Stimulated activated CD8-positive, alpha-beta memory T cell treated with anti-CD3 and anti-CD28 coated beads, Interleukin-7, amount 100 ng/mL, for 48 hours (primary cell): ENCODE measurements at regions not wholly inside any gene's neighbourhood (a gene's known extent, or its start where the extent isn't known, plus 50 kb on each side); places are given as distances from the start of the nearest gene placed in this dataset.
"Not testable (repeated sequence)": the region's sequence is repeated elsewhere in the genome, so short reads cannot be mapped to it uniquely, and the experiment has no call there.

ENCODE experiments used
- DNase-seq, 2 donors: peaks; one replicate each; pipeline ENCODE4 v3.0.0-alpha.2; 2020; ENCODE audit warnings: low read depth in 1 of 2; ENCODE audit errors: extremely low read depth in 1 of 2

DNA sequence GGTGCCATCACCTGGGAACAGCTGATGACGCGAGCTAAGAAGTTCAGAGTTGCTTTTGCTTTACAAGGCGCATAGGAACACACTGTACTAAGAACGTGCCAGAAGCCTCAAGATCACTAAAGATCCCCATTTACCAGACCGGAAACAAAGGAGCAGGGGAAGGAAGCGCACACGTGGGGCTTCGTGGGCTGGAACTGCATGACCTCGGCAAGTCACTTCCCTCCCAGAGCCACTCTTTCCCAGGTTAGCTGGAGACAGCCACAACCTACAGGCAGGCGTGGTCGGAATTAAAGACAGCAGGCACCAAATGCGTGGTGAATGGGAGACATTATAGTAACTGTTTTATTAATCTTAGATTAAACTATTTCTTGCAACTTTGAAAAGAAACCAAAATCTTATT, 154.9 kb upstream of the IQSEC1 start:
- DNase-seq, result not testable (repeated sequence)

DNA sequence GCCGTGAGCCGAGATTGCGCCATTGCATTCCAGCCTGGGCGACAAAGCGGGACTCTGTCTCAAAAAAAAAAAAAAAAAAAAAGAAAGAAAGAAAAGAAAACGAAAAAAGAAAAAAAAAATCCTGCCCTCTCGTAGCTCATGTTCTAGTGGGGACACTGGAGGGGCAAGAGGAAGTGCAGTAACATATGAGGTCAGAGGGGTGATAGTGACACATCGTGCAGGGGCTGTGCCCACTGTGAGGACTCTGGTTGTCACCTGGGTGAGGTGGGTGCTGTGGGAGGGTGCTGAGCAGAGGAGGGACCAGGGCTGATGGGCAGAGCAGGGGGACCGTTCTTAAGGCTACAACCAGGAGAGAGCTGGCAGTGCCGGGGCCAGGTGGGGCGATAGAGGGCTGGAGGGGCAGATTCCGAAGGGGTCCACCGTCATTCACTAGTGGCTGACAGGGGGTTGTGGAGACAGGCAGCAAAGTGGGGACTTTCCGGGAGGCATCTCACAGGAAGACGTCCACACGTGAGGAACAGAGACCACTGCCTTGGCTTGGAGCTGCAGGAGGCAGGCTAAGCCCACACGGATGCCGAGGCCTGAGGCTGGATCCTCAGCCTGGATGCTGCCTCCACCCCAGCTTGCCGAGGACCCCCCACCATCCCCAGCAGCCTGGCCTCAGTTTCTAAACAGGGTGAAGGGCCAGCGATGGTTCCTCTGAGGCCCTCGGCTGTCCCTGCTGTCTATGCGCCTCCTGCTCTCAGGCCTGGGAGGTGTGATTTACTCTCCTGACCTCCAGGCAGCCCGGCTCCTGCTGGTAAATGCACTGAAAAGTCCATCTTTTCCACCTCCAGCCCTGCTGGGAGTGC, 154.3 kb upstream of the IQSEC1 start:
- DNase-seq, result no peak

DNA sequence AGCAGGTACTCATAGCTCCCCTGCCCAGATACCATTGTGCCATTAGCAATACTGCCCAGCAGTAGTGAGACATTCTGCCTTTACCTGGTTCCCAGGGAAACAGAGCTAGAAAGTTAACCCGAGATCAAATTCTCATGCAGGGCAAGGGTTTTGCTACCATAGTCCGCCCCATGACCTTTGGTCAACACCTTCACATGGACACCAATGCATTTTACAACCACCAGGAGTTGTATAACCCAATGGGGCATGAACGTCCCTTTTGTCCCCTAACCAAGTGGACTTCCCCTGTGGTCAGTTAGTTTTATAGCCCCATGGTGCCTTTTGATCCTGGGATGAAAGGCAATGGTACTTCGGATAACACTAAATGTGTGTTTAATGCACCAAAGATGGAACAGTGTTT, 151.7 kb upstream of the IQSEC1 start:
- DNase-seq, result no peak

DNA sequence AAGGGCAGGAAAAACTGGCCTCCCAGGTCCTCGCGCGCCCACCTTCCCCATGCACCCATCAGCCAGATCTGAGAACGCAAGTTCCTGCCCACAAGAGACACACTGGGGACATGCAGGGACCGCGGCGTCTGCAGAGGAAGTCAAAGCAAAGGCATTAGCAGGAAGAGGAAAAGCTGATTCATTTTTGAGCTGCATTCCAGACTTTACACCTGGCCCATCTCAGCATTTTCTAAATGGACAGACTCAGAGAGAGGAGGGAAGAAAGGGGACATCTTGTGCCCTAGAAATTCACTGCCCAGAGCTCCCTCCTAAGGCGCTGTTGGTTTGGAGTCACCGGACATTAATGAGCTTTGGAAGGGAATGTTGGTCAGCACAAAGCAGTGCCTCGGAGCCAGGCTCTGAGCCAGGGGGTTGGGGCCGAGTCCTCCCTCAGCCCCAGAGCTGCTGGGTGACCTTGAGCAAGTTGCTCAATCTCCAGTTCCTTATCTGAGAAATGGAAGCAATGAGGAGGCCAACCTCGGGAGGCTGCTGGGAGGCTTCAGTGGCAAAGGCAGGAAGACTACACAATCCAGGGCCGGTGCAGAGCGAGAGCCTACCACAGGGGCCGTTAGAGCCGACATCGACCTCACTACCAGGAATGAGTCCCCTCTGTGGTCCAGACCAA, 150.5 kb upstream of the IQSEC1 start:
- DNase-seq, result no peak

DNA sequence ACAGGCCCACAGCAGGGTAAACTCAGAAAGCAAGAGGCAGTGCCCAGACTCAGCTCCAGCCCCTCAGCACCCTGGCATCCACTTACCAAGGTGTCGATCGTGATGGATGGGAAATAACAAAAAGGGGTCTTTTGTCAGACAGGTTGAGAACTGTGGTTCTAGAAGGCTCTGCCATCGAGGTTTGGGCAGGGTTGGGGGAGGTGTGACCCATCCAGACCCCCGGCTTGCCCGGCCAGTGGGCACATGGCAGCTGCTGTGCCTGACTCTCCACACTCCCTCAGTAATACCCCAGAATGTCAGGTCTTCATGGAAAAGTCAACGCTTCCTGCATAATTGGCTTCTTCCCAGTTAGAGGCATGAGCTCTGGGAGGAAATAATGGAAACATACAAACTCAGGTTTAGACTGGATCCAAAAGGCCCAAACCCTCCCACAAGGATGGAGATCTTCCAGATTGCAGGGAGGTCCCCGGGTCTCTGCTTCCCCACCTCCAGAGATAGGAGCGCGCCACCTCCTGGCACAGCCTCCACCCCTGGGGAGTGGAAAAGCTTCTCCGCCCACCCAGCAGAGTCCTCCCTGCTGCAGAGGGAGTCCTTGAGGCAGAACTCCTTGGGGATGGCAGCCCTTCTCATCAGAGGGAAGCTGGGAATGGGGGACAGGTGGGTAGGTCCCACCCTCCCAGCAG, 149.8 kb upstream of the IQSEC1 start:
- no peak for DNase-seq

DNA sequence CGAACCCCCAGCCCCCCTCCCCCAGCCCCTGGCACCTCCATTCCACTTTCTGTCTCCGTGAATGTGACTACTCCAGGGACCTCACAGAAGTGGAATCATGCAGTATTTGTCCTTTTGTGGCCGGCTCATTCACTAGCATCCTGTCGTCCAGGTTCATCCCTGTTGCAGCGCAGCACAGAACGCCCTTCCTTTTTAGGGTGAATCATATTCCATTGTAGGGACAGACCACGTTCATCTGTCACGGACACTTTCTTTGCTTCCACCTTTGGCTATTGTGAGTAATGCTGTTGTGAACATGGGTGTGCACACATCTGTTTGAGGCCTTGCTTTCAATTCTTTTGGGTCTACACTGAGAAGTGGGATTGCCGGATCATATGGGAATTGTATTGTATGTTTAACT, 148.9 kb upstream of the IQSEC1 start:
- DNase-seq, result no peak

DNA sequence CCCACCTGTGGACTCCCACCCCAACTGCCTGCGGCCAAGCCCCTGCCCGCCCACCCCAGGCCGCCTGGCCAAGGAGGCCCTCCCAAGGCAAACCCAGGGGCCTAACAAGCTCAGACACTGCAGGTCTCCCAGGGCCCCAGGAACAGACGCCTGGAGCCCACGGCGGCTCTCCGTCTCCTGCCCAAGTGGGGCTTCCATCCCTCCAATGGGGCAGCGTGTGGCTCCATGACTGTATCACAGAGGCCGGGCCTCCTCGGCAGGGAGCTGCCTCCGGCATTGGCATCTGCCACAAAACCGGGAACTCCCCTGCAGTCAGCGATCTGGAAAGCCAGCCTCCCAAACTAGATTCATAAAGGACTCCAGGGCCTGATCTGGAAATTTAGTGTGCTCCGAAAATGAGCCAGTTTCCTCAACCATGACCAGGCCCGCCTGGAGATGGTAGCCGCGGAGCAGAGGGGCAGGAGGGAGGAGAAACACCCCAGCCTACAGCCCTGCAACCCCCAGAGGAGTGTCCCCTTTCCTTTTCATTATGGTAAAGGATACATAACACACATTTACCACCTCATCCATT, 148.3 kb upstream of the IQSEC1 start:
- DNase-seq, result no peak

DNA sequence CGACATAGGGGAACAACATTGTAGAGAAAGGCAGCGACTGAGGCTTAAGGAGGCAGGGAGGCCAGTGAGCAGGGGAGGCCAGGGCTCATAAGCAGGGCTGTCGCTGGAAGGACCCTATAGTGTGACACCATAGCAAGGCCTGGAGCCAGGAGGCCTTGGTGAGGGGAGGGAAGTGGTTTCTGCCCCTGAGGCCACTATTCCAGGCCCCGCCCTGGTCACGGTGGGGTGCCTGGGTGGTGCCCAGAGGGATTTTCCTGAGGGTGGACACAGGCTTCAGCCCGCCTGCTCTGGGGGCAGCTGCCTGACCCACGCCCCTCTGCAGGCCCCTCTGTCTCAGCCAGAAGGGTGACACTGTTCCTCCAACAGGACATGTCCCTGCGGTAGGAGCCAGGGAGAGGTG, 147.8 kb upstream of the IQSEC1 start:
- DNase-seq, result no peak

DNA sequence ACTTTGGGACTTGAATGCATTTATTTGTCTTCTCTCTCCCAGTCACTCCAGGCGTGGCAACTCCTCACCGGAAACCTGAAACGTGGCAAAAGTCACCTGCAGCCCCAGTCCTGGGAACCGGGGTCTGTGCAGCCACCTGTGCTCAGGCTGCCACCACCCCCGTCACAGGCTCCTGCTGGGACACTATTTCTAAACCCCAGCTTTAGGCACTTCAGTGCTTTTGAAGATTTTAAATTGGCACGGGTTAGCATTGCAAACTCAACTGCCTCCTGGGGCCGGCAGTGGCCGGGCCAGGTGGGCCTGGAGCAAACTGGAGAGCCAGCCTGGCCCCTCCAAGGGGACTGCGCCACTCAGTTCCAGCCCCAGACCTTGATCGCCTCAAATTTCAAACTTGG, 146.7 kb upstream of the IQSEC1 start:
- no peak for DNase-seq

DNA sequence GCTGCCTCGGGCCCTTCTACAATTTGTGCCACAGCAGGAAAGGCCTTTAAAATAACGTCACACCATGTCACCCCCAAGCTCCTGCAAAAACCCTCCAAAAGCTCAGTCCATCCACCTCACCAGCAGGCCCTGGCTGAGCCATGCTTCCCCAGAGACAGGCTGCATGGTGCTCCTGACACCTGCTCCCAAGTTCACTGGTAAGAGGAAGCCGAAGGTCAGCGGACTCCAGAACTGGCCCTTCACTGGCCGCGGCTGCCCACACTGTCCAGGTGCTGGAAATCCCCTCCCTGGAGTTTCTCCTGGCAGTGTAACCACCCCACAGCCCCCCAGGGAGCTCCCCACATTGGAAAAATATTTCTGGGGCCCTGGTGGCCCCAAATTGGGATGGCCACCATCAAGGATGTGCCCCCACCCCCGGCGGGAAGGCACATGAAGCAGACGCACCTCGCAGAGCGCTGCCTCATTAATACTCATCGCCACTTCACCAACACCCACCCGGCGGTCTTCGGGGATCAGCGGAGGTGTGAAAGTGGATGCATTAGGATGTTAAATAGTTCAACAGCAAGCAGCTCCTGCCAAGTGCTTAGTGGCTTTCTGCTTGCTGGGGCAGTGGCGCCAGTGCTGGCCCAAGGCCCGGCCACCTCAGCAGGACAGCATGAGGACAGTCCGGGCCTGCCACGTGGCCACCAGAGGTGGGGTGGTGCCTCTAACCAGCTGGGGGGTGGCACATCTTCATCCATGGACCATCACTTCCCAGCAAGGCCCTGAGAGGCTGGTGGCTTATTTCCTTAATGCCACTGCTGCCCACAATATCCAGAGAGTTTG, 146.1 kb upstream of the IQSEC1 start:
- DNase-seq, result no peak

DNA sequence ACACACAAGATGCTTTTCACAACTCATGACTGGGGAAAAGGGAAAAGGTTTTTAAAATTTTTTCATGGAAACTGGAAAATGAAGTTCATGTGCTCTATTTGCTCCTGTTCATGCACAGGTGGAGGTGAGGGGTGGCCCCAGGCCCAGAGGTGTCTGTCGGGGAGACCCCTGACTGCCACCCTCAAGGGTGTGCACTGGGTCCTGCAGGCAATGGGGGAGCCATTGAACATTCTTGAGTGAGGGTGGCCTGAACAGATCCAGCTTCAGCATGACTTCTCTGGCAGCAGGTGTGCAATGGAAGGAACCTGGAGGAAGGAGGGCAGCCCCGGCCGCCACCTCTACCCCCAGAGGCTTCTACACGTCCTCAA, 145.3 kb upstream of the IQSEC1 start:
- no peak for DNase-seq

DNA sequence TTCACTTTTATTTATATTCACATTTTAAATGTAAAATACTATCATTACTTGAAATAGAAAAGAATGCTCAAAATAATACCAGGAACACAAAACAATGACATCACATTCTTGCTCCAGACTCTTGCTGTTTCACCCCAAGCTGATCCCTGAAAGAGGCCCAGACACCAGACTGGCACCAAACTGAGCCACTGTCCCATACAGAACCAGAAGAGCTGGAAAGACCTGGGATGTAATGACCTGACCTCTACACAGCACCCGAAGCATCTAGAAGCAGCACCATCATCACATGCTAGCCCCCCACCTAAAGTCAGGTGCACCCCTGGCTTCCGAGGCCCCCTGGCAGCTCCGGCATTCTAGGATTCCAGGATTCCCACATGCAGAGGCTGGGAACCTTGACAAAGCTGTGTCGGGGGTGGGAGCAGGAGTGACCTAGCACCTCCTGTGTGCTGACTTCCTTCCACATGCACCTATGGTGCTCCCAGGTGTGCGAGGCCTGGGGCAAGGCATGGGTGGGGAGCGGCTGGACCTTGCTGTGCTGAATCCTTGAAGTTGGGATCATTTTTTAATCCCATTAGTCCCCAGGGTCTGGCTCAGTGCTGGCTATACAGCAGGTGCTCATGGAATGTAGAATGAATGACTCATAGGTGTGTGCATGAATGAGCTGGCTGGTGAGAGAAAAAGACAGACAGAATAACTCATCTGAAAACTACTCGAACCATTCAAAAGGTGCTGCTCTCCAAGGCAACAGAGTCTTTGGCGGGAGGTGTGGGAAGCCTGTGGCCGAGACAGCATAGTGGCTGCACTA, 144.7 kb upstream of the IQSEC1 start:
- no peak for DNase-seq

DNA sequence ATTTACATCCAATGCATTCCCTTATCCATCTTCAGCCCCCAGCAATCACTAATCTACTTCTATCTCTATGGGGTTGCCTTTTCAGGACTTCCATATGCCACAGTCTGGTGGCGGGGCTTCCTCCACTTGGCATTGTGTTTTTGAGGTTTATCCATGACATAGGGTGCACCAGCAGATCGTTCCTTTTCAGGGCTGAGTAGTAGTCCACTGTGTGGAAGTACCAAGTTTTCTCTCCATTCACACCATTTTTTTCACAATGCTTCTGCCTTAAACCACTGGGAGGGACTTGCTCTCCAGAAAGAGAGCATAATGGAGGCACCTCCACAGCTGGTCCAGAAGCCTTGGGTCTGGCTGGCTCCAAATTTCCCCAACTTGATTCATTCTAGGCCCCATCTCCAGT, 144.0 kb upstream of the IQSEC1 start:
- no peak for DNase-seq

DNA sequence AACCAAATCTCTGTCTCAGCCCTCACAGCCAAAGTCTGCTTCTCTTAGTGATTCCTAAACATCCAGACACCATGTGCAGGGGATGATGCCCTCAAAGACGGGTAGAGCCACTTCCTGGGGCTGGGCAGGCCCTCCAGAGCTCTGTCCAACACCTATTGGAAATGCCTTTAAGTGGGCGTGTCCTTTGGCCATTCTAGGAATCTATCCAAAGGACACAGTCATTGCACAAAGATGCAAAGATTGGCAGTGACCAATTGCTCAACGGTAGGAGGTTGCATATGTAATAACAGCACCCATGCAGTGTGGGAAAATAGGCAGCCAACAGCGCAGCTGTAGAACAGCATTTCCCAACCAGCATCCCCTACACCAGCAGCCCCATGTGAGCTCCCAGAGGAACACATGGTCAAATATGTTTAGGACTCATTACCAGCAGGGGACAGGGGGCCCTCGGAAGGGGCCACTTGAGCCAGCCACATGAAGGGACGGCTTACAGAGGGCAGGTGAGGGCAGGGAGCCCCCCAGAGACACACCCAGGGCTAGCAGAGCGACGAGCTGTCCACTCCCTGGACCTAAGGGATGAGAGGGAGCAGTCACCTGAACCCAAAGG, 142.8 kb upstream of the IQSEC1 start:
- no peak for DNase-seq

DNA sequence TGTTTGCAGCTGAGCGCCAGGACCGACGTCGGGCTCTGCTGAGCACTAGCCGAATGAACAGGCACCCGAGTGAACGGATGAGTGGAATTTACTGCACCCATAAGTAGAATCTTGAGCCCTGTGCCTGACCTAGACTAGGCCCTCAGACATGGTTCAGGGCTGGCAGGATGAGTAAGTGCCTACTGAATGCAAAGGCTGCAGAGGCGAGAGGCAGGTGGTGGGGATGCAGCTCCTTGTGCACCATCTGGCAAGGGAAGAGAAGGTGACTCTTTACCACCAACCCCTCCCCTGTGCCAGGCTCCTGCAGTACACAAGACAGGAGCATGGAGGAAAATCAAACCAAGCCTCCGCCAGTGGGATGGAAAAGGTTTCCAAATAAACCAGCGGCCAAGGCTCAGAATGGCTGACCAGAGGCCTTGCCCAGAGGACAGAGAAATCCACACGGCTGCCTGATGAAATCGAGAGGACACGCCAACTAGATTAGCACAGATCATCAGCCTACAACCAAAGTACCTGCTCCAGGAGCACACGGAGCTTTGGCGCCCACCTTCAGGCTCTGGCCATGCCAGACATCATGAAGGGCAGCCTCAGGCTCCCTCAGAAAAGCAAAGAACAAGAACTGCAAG, 141.7 kb upstream of the IQSEC1 start:
- no peak for DNase-seq

DNA sequence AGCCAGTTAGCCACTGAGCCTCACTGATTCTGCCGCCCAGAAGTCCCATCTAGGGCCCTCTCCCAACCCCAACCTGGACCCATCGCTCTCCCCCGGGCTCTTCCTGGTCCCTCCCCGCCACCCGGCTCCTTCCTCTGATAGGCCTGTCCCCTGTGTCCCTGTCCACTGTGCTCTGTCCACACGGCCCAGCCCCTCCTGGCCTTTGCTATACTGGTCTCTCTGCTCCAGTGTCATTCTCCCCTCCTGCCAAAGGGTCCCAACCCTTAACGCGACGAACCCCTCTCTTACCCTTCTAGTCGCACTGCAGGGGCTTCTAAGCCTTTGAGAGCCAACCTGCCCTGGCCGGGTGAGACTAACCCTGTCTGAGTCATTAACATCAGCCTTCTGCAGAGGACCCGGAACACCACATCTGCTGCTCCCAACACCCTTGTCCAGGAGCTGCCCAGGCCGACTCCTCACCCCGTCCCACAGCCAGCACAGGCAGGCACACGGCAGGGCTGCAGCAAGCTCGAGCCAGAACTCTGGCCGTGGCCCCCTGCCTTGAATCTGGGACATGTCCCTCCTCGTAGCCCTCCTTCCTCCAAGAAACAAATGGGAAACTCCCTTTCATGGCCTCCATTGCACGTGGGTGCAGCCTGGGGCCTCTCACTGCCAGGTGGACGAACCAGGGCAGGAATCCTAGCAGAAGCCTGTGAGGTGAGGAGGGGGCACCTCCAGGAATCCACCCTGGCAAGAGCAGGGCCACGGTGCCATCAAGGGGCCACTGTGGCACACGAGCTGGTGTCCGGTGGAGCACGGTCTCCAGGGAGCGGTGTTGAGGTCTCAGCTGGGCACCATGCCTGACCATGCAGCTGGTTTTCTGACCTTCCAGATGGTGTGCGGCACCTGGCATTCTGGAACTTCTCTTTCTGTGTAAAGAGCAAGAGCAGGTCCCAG, 140.9 kb upstream of the IQSEC1 start:
- no peak for DNase-seq

DNA sequence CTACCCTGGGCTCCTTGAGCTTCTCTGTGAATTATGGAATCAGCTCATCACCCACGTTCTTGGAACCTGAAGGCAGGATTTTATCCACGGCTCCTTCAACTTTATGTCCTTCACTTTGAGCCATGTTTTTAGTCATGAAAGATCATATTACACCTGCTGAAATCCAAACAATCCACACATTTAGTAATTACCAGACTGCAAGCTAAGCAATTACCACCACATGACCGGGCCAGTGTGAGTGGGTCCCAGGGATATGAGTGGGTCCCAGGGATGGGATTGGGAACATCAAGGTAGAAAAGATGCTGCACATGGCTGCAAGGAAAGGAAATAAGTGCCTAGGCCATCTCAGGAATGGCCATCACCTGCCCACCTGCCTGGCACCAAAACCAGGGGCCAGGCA, 140.3 kb upstream of the IQSEC1 start:
- no peak for DNase-seq

DNA sequence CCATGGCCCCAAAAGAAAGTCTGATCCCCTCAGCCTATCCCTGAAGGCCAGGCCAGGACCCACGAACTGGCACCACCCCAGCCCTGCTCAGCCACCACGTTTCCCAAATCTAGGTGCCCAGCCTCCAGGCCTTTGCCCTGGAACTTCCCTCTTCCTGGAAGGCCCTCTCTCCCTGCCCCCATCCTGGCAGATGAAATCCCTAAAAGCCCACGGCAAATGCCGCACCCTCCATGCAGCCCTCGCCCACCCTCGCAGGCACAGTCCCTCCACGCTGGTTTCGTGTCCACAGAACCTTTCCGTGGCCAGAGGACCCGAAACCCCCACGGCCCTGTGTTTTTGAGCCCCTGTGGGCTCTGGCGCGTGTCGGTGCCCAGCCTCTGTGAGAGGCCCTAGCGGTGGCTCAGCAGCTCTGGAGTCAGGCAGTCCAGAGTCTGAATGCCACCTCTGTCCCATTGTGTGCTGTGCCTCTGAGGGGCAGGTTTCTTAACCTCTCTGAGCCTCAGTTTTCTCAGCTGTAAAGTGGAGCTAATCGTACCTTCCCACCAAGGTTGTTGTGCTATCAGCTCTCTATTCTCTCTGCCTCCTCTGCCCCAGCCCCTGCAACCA, 138.5 kb upstream of the IQSEC1 start:
- no peak for DNase-seq
